Fibroblast of skin of left quadriceps (primary cell): ENCODE measurements at regions not wholly inside any gene's neighbourhood (a gene's known extent, or its start where the extent isn't known, plus 50 kb on each side); places are given as distances from the start of the nearest gene placed in this dataset.

Source experiments
- DNase-seq, 2 experiments: peaks; one replicate each; pipeline ENCODE4 v3.0.0-alpha.2; 2013; ENCODE audit warnings: low read depth in 2 of 2

DNA sequence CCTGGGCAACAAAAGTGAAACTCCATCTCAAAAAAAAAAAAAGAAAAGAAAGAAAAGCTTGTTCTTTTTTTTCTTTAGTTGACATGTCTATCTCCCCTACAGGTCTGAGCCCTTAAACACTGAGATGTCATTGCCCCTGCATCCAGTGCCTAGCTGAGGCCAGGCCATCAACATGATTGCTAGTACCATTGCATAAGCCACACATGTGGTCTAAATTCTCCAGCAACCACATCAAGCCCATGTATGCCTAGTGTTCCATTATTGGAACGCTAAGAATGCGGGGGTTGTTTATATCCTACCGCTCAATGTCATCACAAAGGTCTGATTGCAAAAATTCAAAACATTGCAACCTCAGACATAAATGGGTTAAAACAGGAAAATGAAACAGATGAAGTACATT, 62.7 kb downstream of the NPTX2 start:
- no peak for DNase-seq

DNA sequence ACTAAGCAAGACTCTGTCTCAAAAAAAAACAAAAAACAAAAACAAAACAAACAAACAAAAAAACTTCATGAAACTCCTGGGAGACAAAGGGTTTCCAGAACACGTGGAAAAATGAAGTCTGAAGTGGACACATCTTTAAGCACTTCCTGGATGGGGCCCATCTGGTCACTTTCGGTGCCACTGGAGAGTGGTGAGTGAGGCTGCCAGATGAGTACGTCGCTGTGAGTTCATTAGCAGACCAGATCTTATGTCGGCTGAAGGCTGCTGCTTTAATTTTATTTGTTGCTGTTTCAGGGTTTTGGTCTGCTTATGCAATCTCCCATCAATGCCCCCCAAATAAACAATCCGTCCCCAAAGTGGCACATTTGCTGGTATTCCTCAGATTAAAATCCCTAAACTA, 64.4 kb downstream of the NPTX2 start:
- no peak for DNase-seq

DNA sequence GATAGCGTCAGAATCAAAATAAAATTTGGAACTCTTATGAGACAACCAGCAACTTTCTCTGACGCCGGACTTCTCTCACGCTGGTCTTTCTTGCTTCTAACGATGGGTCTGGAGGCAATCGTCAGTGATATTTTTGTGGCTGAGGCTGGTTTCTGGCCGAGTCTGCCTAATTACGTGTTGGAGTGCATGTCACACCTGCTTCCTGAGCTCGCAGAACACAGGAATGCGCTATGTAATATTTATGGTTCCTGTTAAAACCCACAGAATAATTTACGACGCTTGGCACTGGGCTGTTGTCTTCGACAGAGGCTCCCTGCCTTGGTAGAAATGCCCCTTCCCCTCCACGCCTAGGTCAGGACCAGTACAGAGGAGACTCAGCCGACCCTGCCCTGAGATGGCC, 64.9 kb downstream of the NPTX2 start:
- no peak for DNase-seq

DNA sequence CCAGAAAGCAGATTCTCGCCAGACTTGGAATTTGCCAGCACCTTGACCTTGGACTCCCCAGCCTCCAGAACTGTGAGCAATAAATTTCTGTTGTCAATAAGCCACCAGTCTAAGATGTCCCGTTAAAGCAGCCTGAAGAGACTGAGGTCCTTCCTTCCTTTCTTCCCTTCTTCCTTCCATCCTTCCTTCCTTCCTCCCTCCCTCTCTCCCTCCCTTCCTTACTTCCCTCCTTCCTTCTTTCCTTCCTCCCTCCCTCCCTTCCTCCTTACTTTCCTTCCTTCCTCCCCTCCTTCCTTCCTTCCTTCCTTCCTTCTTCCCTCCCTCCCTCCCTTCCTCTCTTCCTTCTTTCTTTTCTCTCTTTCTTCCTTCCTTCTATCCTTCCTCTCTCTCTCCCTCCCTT, 66.4 kb downstream of the NPTX2 start:
- DNase-seq, result no peak

DNA sequence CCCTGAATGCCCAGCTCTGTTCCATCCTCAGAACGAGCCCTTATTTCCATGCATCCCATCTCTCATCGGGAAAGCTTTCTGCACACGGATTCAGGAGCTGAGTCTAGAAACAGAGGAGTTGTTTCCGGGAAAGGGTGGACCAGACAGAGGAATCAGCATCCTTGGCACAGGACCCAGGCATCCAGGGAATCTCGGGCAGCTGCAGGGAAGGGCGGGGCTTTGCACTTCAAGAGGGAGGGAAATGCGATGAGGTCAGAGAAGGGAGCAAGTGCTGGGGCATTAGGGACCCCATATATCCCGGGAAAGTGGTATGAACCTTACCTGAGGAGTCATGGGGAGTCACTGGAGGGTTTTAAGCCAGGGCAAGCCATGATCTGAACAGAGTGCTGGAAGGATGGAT, 68.5 kb downstream of the NPTX2 start:
- DNase-seq, result no peak

DNA sequence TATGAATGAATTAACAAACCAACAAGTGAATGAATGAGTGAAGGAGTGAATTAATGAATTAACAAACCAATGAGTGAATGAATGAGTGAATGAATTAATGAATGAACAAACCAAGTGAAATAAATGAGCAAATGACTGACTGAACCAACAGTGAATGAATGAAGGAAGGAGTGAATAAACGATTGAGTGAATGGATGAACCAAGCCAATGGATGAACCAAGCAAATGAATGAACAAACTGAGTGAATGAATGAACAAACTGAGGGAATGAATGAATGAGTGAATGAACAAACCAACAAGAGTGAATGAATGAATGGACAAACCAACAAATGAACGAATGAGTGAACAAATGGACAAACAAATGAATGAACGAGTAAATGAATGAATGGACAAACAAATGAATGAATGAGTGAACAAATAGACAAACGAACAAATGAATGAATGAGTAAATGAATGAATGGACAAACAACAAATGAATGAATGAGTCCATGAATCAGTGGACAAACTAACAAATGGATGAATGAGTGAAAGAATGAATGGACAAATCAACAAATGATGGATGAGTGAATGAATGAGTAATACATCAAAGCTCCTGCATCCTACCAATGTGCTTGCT, 69.5 kb downstream of the NPTX2 start:
- no peak for DNase-seq

DNA sequence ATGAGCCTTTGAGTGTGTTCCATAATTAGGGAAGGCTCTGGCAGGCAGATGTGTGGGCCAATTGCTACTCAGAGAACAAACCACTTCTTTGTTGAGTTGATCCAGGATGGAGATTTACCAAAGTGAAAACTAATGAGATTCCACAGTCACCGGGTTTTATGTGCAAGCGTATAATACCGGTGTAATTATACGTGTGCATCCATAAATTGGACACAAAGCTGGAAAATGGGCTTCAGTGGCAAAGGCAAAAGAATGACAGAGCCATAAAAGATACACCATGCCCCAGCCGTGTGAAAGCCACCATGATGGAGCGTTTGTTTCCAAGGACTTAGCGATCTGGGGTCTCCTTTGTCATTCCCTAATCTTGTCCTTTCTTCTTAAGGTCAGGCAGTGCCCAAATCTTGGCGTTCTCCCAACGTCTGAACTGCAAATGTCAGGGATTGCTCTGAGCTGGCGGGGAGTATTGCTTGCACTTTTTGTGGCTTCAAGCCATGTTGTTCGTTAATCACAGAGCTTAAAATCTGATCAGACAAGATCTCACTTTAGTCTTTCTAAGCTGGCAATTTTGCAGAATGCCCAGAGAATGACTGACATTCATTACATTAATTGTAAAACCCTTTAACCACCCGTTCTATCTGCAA, 70.1 kb downstream of the NPTX2 start:
- DNase-seq, result no peak

DNA sequence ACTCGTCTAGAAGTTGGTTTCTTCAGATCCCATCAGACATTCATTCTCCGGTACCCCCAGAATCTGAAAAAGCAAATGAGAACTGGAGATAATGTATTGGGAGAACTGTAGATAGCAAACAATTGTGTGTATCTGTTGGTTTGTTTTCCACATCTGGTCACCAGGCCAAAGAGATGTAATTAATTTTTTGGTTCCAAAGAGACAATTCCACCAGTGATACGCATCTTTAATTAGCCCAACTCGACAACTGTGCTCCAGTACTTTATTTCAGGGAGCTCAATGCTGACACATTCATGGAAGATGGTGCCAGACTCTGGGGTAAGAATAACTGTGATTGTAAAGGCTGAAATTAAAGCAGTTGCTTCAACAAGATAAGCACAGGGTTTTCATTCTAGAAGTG, 74.5 kb downstream of the NPTX2 start:
- DNase-seq, result no peak

DNA sequence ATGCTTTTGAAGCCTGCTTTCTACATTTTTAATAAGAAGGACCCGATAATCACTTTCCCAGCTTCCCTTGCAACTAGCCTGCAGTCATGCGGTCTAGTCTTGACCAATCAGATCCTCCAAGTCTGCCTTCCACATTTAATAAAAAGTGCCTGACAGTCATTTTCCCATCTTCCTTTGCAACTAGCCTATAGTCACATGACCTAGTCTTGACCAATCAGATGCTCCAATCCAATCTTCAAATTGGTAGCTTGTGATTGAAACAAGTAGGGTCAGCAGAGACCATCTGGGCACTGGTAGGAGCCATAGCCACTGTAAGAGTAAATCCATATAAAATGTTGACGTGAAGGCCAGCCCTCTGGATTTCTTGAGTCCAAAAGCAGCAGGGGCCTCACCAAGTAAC, 80.0 kb downstream of the NPTX2 start:
- DNase-seq, result no peak

DNA sequence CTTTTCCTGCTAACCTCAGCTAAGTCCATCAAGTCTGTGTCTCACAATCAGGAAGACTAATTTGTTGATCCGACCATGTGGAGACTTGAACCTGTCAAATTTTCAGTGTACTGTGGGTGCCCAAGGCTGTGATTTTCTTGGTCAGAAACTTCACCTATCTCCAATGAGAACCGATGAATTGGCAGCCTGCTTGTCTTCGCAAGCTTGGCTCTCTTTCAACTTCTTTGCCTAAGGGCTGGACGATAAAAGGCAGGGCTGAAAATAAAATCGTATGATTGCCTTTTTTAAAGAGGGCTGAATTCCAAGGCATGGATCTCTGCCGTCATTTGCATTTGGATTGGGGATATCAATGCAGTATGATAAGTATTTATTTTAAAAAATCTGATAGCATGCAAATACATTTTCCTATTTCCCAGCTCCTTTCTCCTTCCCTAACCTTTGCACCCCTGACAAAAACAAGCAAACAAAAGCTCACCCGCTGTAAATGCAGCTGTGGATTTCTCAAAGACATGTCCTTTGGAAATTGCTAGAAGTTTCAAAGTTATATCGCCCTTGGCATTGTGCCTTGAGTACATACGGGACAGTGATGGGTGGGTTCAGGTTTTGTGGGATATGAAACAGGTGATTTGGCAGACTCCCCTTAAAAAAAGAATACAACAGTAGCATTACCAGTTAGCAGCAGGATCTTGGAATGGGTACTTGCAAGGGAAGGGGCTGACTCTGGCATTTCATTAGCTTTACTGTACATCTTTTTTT, 80.6 kb downstream of the NPTX2 start:
- no peak for DNase-seq

DNA sequence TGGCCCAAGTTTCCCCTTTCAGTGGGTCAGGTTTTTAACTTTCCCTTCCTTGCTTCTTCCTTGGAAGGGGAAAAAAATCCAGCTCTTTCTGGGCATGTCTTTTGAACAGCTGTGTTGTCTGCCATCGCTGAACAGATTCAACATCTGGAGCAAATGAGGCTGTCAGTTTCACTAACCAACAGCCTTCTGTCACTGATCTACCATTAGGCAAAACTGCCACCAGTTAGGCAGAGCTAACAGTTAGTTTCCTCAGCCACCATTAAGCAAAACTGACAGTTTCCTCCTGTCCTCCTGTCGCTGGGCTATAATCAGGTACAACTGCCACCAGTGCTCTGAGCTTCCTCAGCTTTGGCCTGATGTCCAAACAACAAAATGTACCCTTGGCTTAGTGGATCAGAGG, 81.9 kb downstream of the NPTX2 start:
- DNase-seq, result no peak

DNA sequence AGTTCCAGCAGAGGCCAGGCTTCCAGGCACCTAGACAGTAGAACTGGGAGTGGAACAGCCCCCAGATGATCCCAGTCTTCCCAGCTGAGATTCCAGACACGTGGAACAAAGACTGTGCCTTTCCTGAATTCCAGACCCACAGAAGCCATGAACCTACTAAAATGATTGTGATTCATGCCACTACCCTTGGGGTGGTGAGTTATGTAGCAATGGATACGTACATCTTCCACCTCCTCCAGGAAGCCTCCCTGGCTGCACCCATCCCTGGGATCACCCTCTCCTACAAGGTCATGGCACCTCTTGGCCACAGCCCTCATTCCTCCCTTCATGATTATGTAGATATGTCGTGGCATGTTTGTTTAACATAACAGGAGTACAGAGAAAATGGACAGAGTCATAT, 83.4 kb downstream of the NPTX2 start:
- no peak for DNase-seq

DNA sequence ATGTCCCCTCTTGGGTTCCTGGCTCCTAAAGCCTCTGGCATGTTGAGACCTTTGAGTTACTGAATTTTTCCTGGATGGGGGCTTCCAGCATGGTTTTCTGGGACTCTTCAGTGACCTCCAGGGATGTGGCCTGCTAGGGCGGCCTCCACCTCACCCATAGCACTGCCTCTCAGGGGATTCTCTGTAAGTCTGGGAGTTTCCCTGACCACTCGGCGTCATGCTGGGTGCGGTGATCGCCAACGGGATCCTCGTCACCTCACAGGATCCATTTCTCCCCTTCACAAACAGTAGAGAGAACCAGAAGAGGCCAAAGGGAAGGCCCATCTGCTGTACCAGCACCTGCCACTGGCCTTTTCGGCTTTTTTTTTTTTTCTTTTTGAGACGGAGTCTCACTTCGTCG, 84.3 kb downstream of the NPTX2 start:
- no peak for DNase-seq

DNA sequence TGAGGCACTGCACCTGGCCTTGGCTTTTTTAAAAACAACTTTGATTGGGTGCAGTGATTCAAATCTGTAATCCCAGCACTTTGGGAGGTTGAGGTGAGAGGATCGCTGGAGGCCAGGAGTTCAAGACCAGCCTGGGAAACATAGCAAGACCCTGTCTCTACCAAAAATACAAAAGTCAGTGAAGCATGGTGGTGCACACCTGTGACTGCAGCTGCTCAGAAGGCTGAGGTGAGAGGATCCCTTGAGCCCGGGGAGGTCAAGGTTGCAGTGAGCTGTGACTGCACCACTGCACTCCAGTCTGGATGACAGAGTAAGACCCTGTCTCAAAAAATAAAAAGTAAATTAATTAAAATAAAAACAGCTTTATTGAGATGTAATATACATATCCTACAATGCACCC, 84.9 kb downstream of the NPTX2 start:
- DNase-seq, result no peak

DNA sequence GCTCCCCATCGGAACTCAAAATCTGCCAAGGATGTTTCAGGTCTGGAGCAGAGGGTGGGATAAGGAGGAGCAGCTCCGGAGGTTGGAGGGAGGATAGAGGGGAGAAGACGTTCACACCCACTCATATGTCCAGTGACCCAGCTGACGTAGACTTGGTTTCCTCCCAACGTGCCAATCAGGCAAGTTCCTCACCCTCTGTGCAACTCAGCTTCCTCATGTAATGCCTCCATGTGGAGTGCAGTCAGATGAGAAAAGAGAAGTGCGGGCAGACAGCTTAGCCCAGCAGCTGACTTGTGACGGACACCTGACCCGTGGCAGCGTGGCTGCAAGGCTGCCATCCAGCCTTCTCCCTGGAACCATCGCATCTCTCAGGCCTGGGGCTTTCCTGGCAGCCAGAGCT, 86.8 kb downstream of the NPTX2 start:
- DNase-seq, result no peak

DNA sequence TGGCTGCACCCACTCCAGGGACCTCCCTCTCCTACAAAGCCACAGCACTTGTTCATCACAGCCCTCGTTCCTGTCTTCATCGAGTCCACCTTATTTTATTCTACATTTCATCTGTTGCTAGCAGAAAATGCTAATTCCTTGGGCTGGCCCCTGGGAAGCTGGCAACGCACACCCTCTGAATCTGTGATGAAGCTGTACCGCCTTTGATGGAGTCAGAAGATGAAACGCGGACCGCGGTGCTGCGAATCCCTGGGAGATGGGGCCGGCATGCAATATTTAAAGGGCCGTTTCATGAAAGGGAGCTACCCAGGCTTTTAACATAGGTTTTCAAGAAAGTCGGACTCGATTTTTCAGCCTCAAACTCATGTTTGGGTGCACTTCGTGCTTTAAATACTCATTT, 88.5 kb downstream of the NPTX2 start:
- DNase-seq, result no peak

DNA sequence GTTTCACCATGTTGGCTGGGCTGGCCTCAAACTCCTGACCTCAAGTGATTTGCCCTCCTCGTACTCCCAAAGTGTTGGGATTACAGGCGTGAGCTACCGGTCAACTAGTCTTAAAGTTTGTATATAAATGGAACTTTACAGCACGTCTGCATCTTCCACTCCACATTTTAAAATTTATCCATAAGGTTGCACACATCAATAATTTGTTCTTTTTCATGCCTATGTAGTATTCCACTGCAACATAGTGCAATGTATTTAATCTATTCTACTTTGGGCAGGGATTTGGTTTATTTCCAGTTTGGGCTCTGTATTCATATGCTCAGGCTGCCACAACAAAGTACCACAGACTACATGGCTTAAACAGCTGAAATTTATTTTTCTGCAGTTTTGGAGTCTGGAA, 90.0 kb downstream of the NPTX2 start:
- no peak for DNase-seq

DNA sequence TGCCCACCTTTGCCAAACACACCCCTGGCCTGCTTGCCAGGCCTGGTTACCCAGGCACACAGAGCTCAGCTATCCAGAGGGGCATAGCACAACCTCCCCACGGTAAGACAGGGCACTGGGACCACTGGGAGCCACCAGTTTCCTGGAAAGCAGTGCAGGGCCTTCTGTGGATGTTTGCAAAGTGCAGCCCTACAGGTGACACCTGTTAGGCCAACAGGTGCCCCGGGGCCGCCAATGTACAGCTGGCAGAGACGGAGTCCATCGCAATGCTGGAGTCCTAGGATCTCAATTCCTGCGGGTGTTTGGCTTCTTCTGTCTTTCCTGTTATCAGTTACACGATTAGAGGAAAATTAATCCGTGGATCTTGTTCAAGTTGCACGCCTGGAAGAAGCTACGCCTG, 94.9 kb downstream of the NPTX2 start:
- no peak for DNase-seq

DNA sequence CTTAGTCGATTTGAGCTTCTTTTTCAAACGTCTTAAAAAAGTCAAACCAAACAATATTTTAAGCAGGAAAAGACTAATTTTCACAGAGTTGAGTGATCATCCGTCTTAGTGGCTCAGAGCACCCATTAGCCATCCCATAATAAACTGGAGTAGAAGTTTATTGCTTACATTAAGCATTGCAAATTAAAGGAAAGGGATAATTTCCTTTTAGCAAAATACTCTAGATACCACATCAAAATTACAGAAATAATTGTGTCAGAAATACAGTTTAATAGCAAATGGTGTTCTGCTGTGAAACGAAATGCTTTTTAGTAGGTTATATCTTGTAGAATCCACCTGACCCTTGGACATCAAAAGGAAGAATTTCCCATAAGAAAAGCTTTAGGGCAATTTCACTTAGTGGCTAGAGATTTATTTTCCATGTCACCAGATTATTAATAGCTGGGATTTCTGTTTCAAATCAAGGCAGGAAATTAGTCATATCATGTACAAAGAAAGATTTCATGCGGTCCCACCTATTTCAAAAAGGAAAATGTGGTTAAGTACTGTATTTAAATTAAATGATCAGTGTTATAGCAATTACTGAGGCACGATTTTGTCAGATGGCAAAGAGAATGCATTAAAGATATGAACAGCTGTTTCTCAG, 96.2 kb downstream of the NPTX2 start:
- no peak for DNase-seq

DNA sequence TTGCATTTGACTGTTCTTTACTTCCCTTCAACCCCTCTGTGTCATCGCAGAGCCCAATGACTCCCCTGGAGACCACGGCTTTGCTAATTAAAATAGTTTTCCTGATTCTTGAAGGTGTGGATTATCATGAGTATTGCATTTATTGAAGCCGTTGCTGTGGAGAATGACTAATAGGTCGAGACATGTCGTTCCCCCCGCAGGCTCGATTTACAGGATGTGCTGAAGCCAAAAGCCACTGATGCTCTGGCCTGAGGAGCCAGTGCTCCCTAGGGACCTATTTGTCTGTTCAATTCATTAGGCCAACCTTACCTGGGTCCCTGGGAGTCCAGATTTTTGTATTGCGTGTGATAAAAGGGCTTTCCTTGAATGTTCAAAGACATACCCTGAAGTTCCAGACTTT, 102.3 kb downstream of the NPTX2 start:
- DNase-seq, result no peak

DNA sequence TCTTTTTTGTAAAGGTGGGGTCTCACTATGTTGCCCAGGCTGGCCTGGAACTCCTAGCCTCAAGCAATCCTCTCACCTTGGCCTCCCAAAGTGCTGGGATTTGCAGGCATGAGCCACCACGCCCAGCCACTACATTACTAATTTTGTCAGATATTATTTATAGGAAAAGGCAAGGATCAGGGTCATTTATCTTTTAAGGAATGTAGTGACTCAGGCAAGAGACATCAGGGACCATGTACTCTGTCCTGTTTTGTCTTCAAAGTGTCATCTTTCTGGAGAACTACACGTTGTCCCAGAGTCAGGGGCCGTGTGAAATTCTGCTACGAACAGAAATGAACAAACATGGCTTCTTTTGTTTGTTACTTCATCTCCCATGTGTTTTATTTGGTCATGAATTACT, 105.3 kb downstream of the NPTX2 start:
- no peak for DNase-seq

DNA sequence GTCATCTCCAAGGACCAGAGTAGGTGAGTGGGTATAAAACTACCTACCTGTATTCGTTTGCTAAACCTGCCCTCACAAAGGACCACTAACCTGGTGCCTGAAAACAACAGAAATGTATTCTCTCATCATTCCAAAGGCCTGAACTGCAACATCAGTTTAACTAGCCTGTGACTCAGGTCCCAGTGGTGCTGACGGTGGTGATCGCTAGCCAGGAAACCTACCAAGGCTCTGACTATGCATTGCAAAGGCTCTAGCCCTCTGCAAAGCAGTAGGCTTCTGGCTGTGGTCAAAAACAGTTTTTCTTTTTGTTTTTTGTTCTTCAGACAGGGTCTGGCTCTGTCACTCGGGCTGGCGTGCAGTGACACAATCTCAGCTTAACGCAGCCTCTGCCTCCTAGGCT, 107.5 kb downstream of the NPTX2 start:
- DNase-seq, result no peak

DNA sequence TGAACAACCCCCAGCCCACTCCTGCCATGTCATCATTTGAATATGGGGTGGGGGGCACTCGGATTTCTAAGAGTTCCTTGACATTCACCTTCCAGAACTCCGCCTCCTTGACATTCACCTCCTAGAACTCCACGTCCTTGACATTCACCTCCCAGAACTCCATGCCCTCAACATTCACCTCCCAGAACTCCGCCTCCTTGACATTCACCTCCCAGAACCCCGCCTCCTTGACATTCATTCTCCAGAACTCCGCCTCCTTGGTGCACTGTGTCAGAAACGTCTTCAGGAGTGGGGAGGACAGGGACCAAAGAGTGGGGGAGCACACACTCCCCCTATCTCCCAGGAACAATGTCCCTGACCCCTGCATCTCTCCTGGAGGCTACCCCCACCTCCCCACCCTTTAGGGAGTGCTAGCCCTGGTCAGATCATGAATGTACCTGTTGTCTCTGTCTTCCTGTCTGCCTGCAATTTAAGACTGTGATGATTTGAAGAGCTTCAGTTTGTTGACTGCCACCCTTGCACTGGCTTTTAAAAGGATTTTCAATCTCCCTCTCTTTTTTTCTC, 110.1 kb downstream of the NPTX2 start:
- no peak for DNase-seq
